Coronary artery (tissue), 2 donors: ENCODE measurements at regions not wholly inside any gene's neighbourhood (a gene's known extent, or its start where the extent isn't known, plus 50 kb on each side); places are given as distances from the start of the nearest gene placed in this dataset.

Source experiments
- DNase-seq: peaks from one replicate; pipeline ENCODE4 v3.0.0-alpha.2; 2017; ENCODE audit warnings: low spot score
- H3K27ac ChIP-seq, 2 donors: fragments of 200-600 bp; sonication (generic); one replicate each; pipeline ENCODE4 v1.5.1; 2016 to 2019
- H3K4me3 ChIP-seq: fragments of 200-600 bp; sonication (generic); 2 replicates; pipeline ENCODE4 v1.5.1; 2016; ENCODE audit warnings: mild to moderate bottlenecking, moderate library complexity
- CTCF ChIP-seq: fragments of 200-600 bp; sonication (generic); IDR thresholded peaks from one replicate; pipeline ENCODE4 v1.5.1; 2019; ENCODE audit warnings: antibody characterized with exemption

DNA sequence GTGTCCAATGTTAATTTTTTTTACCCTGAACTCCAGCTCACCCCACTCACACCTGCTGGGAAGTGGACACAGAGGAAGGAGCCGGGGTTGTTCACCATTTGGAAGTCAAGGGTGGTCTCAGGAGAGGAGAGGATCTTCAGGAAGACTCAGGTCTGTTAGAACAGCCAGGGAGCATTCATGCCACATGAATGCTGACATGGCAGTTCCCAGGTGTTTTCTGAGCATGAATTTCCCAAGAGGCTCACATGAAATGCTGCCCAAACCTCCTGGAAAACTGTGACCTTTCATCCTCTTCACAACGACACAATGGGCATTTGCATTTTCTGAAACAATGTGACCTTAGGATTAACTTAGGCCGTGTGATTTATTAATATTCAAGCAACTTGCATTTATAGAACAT lies 2409.2 kb downstream of the TP53TG3F start:
- no peak for DNase-seq
- no peak for TF ChIP-seq CTCF
- no peak overlapping the region for H3K4me3 ChIP-seq
- H3K27ac ChIP-seq: no peak overlapping the region

DNA sequence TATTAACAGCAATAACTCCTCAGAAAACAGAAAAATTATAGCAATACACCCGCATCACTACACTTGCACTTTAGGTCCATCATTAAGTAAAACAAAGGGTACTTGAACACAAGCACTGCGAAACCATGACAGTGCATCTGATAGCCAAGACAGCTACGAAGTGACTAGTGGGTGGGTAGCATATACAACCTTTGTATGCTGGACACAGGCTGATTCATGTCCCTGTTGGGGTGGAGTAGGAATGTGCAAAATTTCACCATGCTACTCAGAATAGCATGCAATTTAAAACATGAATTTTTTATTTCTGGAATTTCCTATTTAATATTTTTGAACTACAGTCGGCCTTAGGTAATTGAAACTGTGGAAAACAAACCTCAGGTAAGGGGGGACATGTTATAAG lies 2414.1 kb downstream of the TP53TG3F start:
- no peak for DNase-seq
- Histone ChIP-seq H3K4me3 (no peak overlapping the region), H3K27ac (no peak overlapping the region)
- TF ChIP-seq CTCF: no peak

DNA sequence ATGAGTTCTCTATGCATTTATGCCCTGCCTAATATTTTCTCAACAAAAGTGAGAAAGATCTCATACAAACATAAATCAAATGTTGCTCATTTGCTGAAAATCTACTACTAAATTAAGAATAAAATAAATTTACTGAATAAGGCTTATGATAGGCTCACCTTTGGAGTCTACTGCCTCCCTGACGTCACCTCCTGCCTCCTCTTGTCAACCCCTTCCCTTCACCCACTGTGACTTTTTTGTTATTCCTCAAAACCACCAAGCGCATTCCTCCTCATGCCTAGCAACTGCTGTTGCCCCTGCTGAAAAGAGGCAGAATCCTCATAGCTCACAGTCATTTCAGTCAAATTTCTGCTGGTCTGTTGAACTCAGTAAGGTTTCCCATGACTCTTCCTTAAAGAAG lies 2422.2 kb downstream of the TP53TG3F start:
- TF ChIP-seq CTCF: no peak
- no peak for DNase-seq
- no peak overlapping the region for H3K4me3 ChIP-seq
- no peak overlapping the region for H3K27ac ChIP-seq

DNA sequence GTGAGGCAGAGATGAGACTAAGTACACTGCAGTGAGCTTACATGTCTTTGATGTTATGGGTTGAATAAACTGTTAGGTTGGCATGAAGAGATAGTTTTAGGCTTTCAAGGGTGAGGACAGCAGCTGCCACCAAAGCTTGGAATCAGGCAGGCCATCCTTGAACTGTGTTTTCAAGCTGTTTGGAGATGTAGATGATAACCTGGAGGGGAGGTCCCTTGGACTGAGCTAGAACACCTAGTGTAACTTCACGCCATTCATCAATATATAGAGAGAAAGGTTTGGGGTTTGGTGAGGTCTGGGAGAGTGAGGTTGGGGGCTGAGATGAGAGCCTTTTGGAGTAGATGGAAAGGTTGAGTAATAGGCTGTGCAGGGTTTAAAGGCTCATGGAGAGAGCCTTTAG lies 2447.0 kb downstream of the TP53TG3F start:
- no peak overlapping the region for H3K4me3 ChIP-seq
- DNase-seq: no peak
- H3K27ac ChIP-seq: no peak overlapping the region
- TF ChIP-seq CTCF: no peak

DNA sequence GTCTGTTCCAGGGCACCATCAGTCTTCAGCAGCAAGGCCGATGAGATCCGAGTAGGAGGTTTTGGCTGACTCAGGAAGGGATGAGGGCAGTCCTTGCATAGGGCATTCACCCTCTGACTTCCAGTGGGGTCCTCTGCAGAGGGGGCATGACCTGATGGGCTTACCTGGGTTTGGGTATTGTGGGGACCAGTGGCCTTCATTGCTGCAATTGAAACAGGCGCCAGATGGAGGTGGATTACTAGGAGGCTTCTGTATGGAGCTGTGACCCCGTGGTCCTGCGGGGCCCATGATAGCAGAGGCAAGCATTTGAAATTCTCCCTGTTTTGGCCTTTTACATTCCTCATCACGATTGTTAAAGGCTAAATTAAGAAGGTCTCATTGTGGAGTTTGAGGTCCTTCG lies 2448.7 kb downstream of the TP53TG3F start:
- TF ChIP-seq CTCF: no peak
- H3K4me3 ChIP-seq: no peak overlapping the region
- DNase-seq: no peak
- no peak overlapping the region for H3K27ac ChIP-seq

- H3K27ac ChIP-seq: no peak overlapping the region
- DNase-seq: no peak
- no peak overlapping the region for H3K4me3 ChIP-seq
- TF ChIP-seq CTCF: no peak
Measured at GRCh38 chr16:35908942-35909341, 2449.5 kb downstream of the TP53TG3F start.

DNA sequence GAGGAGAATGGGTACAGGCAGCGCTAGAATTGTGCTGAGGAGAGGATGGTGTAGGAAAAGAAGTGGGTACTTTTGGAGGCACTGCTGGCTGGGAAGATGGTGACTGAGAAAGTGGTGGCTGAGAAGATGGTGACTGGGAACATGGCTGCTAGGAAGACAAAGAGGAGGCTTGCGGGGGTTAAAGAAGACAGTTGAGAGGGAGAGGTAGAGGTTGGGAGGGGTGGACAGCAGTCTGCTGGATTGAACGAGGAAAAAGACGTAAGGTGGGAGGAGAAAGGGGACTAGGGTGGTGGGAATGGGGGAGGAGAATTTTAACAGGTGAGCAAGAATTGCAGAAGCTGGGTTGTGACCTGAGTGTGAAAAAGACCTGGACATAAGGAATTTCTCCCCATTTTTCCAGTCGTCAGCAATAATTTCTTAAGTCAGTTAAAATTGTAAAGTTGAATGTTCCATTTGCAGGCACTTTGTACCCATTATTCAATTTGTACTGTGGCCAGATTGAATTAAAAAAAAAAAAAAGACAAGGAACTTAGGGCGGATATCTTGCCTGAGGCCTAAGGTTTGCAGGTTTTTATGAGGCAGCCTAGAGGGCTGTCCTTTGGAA lies 2450.0 kb downstream of the TP53TG3F start:
- Histone ChIP-seq H3K4me3 (no peak overlapping the region), H3K27ac (no peak overlapping the region)
- DNase-seq: no peak
- TF ChIP-seq CTCF: no peak
